ENCODE measurements at regions not wholly inside any gene's neighbourhood (a gene's known extent, or its start where the extent isn't known, plus 50 kb on each side); places are given as distances from the start of the nearest gene placed in this dataset.

GRCh38 chr3:109903100-109903499 lies 565.8 kb upstream of the DPPA4 start:
- no peak for DNase-seq (ENCODE audit: low read depth)
- no peak for TF ChIP-seq CTCF (IDR thresholded peaks at IDR 0.05; ENCODE audit: insufficient read depth, low read depth, low read length)
- no peak overlapping the region for H3K4me3 ChIP-seq (ENCODE audit: low read depth, low read length)

- DNase-seq (ENCODE audit: low read depth): no peak
- TF ChIP-seq CTCF (IDR thresholded peaks at IDR 0.05; ENCODE audit: insufficient read depth, low read depth, low read length): no peak
- no peak overlapping the region for H3K4me3 ChIP-seq (ENCODE audit: low read depth, low read length)
Measured at GRCh38 chr3:109910772-109911171, 573.4 kb upstream of the DPPA4 start.

- TF ChIP-seq CTCF (IDR thresholded peaks at IDR 0.05; ENCODE audit: insufficient read depth, low read depth, low read length): no peak
- DNase-seq (ENCODE audit: low read depth): no peak
- no peak overlapping the region for H3K4me3 ChIP-seq (ENCODE audit: low read depth, low read length)
Measured at GRCh38 chr3:109918740-109919139, 581.4 kb upstream of the DPPA4 start.

GRCh38 chr3:109920749-109921148 lies 583.4 kb upstream of the DPPA4 start:
- H3K4me3 ChIP-seq (ENCODE audit: low read depth, low read length): no peak overlapping the region
- no peak for TF ChIP-seq CTCF (IDR thresholded peaks at IDR 0.05; ENCODE audit: insufficient read depth, low read depth, low read length)
- no peak for DNase-seq (ENCODE audit: low read depth)

- H3K4me3 ChIP-seq (ENCODE audit: low read depth, low read length): no peak overlapping the region
- no peak for TF ChIP-seq CTCF (IDR thresholded peaks at IDR 0.05; ENCODE audit: insufficient read depth, low read depth, low read length)
- no peak for DNase-seq (ENCODE audit: low read depth)
Measured at GRCh38 chr3:109921509-109921908, 584.2 kb upstream of the DPPA4 start.

- TF ChIP-seq CTCF (IDR thresholded peaks at IDR 0.05; ENCODE audit: insufficient read depth, low read depth, low read length): no peak
- H3K4me3 ChIP-seq (ENCODE audit: low read depth, low read length): no peak overlapping the region
- peak; percentile 25 for DNase-seq (ENCODE audit: low read depth)
Measured at GRCh38 chr3:109922856-109923255, 585.5 kb upstream of the DPPA4 start.

GRCh38 chr3:109923431-109923830 lies 586.1 kb upstream of the DPPA4 start:
- DNase-seq (ENCODE audit: low read depth): peak; percentile 7
- TF ChIP-seq CTCF (IDR thresholded peaks at IDR 0.05; ENCODE audit: insufficient read depth, low read depth, low read length): no peak
- H3K4me3 ChIP-seq (ENCODE audit: low read depth, low read length): no peak overlapping the region
